Frontal cortex (tissue), 3 donors: ENCODE measurements at regions not wholly inside any gene's neighbourhood (a gene's known extent, or its start where the extent isn't known, plus 50 kb on each side); places are given as distances from the start of the nearest gene placed in this dataset.

Source experiments
- DNase-seq, 2 donors: peaks; one replicate each; pipeline ENCODE4 v3.0.0; 2012; ENCODE audit warnings: low spot score in 2 of 2
- FAIRE-seq: peaks from 2 replicates; lab custom pipeline; 2012; peaks lifted over from hg19 to GRCh38; lab: Jason Lieb, UNC
- donor health status: control.
- donor health status: control.
- donor health status: control.

DNA sequence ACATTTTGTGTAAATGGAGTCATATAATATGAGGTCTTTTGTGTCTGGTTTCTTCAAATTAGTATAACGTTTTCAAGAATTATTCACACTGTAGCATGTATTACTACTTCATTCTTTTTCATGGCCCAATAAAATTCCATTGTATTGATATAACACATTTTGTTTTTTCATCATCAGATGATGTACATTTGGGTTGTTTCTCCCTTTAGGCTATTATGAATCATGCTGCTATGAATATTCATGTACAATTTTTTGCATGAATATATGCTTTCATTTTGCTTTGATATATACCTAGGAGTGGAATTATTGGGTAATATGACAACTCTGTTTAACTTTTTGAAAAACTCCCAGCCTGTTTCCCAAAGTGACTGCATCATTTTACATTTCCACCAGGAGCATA lies 220.2 kb downstream of the NR4A2 start:
- no peak for DNase-seq
- no peak for FAIRE-seq

DNA sequence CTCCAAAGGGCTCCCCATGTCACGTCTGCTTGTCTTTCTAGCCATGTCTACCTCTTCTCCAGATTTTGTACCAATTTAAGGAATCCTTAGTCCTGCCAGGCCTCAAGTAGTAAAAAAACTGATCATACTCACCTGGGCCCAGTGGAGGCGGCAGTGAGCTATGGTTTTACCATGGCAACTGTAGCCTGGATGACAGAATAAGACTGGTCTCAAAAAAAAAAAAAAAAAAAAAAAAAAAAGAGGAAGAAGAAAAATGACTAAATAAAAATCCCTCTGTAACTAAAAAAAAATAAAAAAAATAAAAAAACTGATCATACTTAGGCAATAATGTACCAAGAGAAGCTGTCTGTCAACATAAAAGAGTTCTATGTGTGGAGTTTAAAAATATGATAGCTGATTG lies 221.6 kb downstream of the NR4A2 start:
- peak; percentile 30 for FAIRE-seq
- no peak for DNase-seq

DNA sequence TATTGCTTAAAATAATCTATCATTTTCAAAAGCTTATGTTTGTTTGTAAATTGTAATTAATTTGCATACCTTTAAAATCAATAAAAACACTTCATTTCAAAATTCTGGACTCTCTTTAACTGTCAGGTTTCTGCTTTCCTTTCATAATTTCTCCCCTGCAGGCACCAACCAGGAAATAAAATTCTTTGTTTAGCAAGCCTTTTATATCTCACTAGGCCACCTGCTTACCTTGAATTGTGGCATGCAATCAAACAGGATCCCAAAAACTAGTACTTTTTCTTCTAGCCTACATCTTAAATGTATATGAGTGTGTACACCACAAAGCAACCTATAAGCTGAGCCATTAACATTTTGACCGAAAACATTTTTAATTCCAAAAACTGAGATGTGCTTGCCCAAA lies 233.1 kb downstream of the NR4A2 start:
- DNase-seq (no peak), FAIRE-seq (no peak)

DNA sequence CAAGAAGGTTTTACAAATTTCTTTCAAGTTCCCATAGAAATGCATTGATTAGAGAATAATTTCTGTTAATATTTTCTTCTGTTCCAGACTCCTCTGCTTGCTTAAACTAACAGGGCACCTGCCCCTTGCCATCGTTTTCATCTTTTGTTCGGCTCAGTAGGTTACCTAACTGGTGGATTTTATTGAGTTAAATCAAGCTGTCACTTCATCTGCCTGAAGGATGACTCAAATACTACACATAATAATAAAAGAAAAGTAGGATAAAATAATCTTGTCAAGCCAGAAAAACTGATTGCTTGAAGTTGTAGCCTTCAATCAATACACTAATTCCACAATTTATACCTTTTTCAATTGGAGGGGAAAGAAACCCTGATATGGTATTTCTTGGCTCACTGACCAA lies 234.0 kb downstream of the NR4A2 start:
- FAIRE-seq (no peak), DNase-seq (no peak)

DNA sequence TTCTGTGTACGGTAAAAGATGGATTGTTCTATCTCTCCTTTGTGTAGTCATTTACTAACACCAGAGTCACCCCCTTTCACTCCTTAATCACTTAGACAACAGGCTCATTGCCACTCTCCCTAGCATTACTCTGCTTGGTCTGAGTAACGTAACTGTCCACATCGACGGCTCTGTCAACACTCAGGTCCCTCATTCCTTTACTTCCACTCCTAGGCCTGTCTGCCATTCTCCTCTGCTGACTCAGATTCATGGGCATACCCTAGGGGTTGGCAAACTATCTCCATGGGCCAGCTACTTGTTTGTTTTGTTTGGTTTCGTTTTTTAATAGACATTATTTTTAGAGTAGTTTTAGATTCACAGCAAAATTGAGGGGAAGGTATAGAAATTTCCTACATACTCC lies 243.9 kb downstream of the NR4A2 start:
- DNase-seq (no peak), FAIRE-seq (no peak)

DNA sequence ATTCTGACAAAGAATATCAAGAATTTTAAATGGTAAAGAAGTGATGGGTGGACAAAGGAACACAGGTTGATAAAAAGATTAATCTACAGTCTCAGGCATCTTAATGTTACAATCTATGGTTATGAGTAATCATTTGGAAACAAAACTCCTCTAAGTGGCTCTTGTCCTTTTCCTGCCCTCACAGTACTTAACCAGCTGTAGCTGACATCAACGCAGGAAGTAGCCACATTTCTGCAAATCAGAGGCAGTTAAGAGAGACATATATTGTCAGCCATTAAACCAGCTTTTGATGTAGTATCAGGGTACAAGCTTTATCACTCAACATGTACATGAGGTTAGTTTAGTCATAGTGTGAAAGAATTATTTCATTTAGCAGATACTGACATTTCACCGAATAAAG lies 244.6 kb downstream of the NR4A2 start:
- no peak for FAIRE-seq
- no peak for DNase-seq

DNA sequence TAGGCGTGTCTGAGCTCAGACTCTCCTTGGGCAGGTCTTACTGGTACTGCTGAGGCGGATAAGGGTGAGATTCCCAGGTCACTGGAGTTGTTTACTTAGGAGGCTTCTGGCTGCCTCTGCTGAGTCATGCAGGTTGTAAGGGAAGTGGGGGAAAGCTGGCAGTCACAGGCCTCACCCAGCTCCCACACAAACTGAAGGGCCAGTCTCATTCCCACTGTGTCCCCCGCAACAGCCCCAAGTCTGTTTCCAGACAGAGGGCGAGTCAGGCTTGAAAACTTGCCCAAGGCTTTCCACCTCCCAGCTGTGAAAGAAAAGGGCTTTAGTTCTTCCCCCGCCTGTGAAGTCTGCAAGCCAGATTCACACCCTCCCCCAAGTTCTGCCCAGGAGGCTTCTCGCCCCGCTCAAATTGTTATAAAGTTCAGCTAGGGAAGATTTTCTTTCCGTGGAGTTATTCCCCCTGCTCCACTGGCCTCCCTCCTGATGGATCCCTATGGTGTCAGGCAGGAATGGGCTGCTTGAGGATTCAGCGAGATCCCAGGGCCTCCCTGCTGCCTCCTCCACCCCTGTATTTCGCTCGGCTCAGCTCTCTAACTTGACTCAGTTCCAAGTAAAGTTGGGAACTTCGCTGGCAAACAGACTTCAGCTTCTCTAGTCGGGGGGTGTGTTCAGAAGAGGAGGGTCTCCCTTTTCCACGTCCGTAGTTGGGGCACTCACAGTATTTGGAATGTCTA lies 248.6 kb downstream of the NR4A2 start:
- FAIRE-seq (no peak), DNase-seq (no peak)

DNA sequence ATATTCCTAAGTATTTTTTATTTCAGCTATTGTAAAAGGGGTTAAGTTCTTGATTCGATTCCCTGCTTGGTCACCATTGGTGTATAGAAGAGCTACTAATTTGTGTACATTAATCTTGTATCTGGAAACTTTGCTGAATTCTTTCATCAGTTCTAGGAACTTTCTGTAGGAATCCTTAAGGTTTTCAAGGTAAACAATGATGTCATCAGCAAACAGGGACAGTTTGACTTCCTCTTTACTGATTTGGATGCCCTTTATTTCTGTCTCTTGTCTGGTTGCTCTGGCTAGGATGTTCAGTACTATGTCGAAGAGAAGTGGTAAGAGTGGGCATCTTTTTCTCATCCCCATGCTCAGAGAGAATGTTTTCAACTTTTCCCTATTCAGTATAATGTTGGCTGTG lies 252.7 kb downstream of the NR4A2 start:
- FAIRE-seq (no peak), DNase-seq (no peak)

DNA sequence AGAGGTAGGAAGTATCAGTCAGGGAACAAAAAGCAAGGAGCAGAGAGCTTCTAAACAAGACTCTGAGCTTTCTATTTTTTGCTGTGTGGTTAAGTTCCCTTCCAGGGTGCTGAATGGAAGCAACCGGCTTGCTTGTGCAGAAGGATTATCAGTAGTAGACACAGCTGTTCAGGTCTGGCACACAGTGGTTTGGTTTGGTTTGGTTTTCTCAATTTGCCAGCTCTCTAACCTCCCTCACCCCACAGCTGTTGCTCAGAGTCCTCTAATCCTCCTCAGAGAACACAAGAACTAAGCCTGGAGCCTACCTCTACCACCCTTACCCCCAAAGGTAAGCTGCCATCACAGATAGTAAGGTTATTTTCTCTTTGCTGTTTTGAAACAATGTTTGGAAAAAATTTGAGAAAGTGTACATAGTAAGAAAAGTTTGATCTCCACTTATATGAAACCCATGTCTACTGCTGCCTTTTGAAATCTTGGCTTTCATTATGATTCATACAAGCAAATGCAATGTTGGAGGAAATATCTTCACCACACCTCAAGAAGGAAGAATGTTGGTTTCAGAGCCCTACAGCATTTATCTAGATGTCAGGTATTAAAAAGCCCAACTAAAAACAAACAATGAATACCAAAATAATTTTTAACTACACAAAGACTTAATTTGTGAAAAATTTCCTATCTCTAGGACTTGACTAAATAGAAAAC lies 255.3 kb downstream of the NR4A2 start:
- DNase-seq (no peak), FAIRE-seq (no peak)

DNA sequence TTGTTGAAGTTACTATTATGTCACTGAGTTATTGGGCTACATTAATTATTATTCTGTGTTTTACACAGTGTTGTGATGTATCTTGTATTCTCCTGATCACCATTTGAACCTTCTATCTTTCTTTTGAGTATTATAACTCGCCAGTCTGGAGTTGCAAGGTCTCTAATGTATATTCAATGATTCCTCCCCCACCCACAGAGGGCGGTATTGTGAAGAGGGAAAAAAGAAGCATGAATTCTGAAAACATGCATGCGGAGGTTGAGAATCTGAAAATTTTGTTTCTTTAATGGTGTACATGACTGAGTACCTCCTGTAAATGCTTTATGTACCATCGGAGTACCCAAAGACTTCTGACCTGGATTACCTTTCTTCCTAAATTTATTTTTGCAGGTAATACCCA lies 266.6 kb downstream of the NR4A2 start:
- no peak for DNase-seq
- FAIRE-seq: no peak

DNA sequence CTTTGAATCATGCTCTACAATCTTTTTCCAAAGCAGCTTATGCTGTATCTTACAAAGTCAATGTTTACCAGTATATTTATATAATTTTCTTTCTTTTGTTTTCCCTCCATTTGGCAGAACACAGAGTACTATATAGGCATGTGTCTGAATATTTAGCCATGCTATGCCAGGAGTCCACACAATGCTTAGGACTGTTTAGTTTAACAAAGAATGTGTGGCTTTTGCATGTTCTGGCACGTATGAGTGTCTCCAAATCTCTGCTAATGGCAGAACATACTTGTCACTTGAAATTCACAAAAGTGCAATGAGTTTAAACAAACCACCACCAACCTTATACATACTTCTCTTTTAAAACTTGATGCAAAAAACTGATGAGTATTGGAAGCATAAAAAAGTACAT lies 268.0 kb downstream of the NR4A2 start:
- FAIRE-seq (no peak), DNase-seq (no peak)

DNA sequence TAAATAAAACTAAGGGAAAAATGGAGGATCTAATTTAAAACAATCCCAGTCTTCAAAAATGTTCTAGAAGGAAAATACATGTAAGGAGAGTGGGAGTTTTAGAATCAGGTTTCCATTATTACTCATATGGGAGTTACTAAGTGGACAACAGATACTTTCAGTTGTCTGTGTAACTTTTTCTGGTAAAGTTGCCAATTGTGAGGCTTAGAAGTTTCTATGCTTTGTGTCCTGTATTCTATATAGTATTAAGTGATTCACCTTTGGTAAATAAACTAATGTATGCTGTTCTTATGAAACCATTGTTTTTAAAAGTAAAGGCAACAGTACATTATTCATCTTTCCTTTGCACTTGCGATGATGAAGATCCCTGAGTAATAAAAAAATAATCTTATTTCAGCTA lies 274.9 kb downstream of the NR4A2 start:
- FAIRE-seq: no peak

DNA sequence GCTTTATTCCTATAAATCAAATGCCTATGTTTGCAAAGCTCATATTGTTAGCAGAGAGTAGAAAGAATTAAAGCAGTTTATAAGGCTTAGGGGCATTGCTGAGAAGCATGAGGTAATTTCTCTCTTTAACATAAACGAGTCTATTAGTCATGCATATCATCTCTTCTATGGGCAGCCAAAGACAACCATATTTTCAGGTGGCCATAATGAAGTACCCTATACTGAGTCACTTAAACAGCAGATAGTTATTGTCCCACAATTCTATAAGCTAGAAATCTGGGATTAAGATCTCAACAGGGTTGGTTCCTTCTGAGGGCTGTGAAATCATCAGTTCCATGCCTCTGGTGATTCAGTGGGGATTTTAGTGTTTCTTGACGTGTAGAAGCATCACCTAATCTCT lies 277.5 kb downstream of the NR4A2 start:
- FAIRE-seq (no peak), DNase-seq (no peak)

More for the DNA sequence above, 274.9 kb downstream of the NR4A2 start:
- no peak for DNase-seq

DNA sequence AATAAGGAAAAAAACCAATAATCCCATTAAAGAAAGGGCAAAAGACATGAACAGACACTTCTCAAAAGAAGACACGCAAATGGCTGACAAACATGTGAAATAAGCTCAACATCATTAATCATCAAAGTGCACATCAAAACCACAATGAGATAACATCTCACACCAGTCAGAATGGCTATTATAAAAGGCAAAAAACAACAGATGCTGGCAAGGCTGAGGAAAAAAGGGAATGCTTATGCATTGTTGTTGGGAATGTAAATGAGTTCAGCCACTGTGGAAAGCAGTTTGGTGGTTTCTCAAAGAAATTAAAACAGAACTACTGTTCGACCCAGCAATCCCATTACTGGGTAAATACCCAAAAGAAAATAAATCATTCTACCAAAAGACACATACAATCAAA lies 285.6 kb downstream of the NR4A2 start:
- DNase-seq (no peak), FAIRE-seq (no peak)

DNA sequence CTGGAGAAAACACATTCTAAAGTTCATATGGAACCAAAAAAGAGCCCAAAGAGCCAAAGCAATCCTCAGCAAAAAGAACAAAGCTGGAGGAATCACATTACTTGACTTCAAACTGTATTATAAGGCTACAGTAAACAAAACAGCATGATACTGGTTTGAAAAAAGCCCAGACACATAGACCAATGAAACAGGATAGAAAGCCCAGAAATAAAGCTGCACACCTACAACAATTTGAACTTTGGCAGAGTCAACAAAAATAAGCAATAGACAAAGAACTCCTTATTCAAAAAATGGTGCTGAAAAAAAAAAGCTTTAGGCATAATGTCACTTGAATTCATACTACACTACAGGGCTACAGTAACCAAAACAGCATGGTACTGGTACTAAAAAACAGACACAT lies 289.6 kb downstream of the NR4A2 start:
- FAIRE-seq: no peak
- DNase-seq: no peak

DNA sequence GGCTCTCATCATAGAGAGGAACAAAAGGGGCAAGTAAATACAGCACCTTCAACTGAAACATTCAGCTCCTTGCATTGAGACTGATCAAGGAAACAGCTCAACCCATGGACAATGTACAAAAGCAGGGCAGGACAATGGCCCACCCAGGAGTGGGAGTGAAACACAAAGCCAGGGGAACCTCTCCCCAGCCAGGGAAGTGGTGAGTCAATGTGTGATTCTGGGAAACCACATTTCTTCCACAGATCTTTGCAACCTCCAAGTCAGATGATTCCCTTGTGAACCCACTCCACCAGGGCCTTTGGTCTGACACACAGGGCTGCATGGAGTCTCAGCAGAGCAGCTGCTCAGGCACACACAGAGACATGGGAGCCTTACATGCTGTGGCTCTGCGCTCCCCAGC lies 294.5 kb downstream of the NR4A2 start:
- FAIRE-seq: no peak
- no peak for DNase-seq

DNA sequence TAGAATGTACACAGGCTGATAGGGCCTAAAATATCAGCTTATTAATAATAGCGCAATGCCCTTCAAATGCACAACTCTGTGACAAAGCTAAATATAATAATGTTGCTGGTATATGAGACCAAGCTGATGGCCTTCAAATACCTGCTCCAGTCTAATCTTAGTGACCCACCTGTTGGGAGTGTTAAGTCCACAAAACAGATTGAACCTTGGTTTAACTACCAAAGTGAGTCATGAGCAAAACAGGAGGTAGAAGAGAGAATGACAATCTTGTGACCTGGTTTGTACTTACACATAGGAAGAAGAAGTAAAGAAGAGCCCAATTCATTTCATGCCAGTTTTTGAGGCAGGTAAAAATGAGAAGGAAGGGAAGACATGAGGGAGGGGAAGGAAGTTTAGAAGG lies 295.0 kb downstream of the NR4A2 start:
- DNase-seq (no peak), FAIRE-seq (no peak)

DNA sequence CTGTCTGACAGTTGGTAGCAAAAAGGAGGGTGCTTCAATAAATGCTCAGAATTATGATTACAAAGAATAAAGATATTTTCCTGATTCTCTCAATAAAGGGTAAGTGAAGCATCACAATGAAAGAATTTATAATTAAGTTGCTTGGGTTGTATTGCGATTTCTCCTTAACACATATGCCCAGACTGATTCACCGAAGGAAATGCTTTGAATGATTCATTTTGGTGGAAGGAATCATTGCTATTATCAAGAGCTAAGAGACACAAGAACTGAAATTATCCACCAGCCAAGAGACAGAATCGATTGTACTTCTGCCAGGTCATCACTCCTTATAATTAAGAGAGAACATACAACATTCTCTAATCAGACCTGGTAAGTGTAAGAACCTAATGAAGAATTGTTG lies 301.4 kb downstream of the NR4A2 start:
- no peak for DNase-seq
- FAIRE-seq: no peak

DNA sequence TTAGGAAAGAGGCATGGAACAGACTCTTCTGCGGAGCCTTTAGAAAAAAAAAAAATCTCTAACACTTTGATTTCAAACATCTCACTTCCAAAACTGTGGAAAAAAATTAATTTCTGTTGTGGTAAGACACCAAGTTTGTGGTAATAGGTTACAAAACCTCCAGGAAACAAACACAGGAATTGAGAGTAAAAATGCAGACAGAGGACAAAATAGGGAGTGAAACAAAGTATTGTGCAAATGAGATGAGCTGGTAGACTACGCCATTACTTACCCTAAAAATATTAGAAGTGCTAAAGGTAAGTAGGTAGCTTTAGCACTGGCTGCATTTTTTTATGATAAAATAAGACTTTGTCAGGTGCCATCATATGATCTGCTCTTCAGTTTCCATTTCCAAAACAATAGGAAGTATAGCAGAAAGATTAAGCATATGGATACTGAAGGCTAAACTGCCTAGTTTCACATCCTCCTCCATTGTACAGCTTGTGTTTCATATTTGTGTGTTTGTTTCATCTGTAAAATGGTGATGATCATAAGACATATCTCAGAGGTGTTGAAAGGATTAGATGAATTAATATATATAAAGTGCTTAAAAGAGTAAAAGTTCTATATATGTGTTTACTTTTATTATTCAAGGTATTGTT lies 309.2 kb downstream of the NR4A2 start:
- DNase-seq (no peak), FAIRE-seq (no peak)

DNA sequence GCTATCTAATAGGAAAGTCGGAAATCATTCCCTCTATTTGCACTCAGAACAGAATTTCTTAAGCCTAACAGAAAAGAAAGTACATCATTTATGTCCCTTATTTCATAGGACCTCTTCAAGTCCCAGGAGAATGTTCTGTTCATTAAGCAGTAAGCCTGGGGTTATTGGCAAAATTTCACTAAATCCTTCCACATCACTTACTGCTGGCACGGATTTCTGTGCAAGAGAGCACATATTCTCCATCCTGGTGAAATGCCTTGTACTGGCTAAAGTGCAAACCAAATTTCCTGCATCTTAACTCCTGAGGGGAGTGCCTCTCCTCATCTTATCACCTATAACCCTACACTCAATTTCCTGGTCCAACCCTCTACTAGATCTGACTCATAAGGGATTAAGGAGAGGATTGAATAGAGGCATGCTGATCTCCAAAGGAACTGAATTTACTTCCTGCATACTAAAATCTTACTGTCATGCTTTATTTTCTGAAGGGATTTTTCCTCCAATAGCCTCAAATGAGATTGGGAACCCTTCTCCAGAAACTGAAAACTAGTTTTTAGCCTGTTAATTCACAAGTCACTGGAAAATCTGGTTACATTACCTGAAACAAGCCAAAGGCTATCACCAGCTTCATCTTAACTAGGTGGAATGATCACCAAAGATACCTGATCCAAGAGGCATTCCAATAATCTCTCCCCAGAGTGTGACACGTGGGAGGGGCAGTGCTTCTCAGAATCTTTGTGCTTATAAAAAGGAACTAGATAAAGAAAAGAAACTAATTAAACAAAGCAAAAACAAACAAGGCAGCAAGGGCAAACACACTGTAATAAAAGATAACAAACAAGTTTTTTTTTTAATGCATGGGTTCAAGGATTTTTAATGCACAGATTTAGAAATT lies 311.1 kb downstream of the NR4A2 start:
- no peak for FAIRE-seq
- no peak for DNase-seq
